ENCODE measurements at regions not wholly inside any gene's neighbourhood (a gene's known extent, or its start where the extent isn't known, plus 50 kb on each side); places are given as distances from the start of the nearest gene placed in this dataset.

GRCh38 chr10:44564361-44564760 is 179.5 kb upstream of the CXCL12 start:
- no peak overlapping the region for H3K4me2 ChIP-seq (replicated peaks; ENCODE audit: low read depth, low read length, poor library complexity, severe bottlenecking)
- WGBS (ENCODE audit: insufficient coverage) = no CpG with 5 or more reads among the region's 1 CpG
- H4K20me1 ChIP-seq (ENCODE audit: control insufficient read depth, insufficient read depth, low read length, poor library complexity, severe bottlenecking) = no peaks in the 10 kb centered on the region
- ChIA-PET CTCF (no interaction called here), POLR2A (no interaction called here)
- H3K9me3 Mint-ChIP-seq (ENCODE audit: insufficient read depth) = peaks cover 2% of the 10 kb centered on the region
- intact Hi-C loops (cut with micrococcal nuclease) = no loop called here
- no peaks in the 10 kb centered on the region for H3K36me3 ChIP-seq (replicated peaks in 1 of 2; ENCODE audit: control extremely low read depth in 1 of 2, control insufficient read depth in 1 of 2, extremely low read depth in 1 of 2, insufficient read depth in 2 of 2, low read length in 1 of 2)
- no peak overlapping the region for H3K27ac ChIP-seq (ENCODE audit: low read length in 2 of 2)
- H3K4me3 Mint-ChIP-seq = no peak overlapping the region
- no peak overlapping the region for H3K27ac Mint-ChIP-seq
- no peaks in the 10 kb centered on the region for H3K4me1 ChIP-seq (ENCODE audit: control insufficient read depth in 2 of 2, insufficient read depth in 2 of 2, low read length in 2 of 2)
- no peaks in the 10 kb centered on the region for H3K27me3 ChIP-seq (replicated peaks in 1 of 4; ENCODE audit: control extremely low read depth in 1 of 4, control insufficient read depth in 3 of 4, insufficient read depth in 4 of 4, low read length in 3 of 4)
- peaks cover 3% of the 10 kb centered on the region for H3K27me3 Mint-ChIP-seq
- no peaks in the 10 kb centered on the region for H3K4me1 Mint-ChIP-seq
- no peaks in the 10 kb centered on the region for H3K79me2 ChIP-seq (ENCODE audit: control insufficient read depth, insufficient read depth, low read length)
- H3K9ac ChIP-seq (ENCODE audit: low read length) = no peak overlapping the region
- no peak overlapping the region for H3K4me3 ChIP-seq (ENCODE audit: control extremely low read depth in 1 of 5, extremely low read depth in 1 of 5, insufficient read depth in 1 of 5, low read depth in 2 of 5, low read length in 4 of 5)
- H2AFZ ChIP-seq (ENCODE audit: insufficient read depth, low read depth, low read length, poor library complexity, severe bottlenecking) = no peak overlapping the region
- DNase-seq (no peak), ATAC-seq (ENCODE audit: low read depth) (no peak)
- H3K9me3 ChIP-seq (ENCODE audit: control extremely low read depth in 1 of 3, control insufficient read depth in 2 of 3, insufficient read depth in 1 of 3, low read length in 2 of 3) = no peaks in the 10 kb centered on the region
- TF ChIP-seq CTCF (IDR thresholded peaks at IDR 0.05) = no peak
- no peak for TF ChIP-seq EZH2 (IDR thresholded peaks at IDR 0.05; ENCODE audit: borderline replicate concordance, insufficient read depth, low read depth, low read length, poor library complexity, severe bottlenecking)

GRCh38 chr10:44564790-44565189 is 179.9 kb upstream of the CXCL12 start:
- H3K27me3 ChIP-seq (replicated peaks in 1 of 4; ENCODE audit: control extremely low read depth in 1 of 4, control insufficient read depth in 3 of 4, insufficient read depth in 4 of 4, low read length in 3 of 4) = no peaks in the 10 kb centered on the region
- ChIA-PET CTCF (no interaction called here), POLR2A (no interaction called here)
- intact Hi-C loops (cut with micrococcal nuclease) = no loop called here
- no peak for DNase-seq
- Mint-ChIP-seq H3K27ac (no peak overlapping the region), H3K4me3 (no peak overlapping the region), H3K27me3 (peaks cover 3% of the 10 kb centered on the region), H3K4me1 (no peaks in the 10 kb centered on the region), H3K9me3 (ENCODE audit: insufficient read depth) (peaks cover 2% of the 10 kb centered on the region)
- no peaks in the 10 kb centered on the region for H3K4me1 ChIP-seq (ENCODE audit: control insufficient read depth in 2 of 2, insufficient read depth in 2 of 2, low read length in 2 of 2)
- H4K20me1 ChIP-seq (ENCODE audit: control insufficient read depth, insufficient read depth, low read length, poor library complexity, severe bottlenecking) = no peaks in the 10 kb centered on the region
- H3K9ac ChIP-seq (ENCODE audit: low read length) = no peak overlapping the region
- no peak for ATAC-seq (ENCODE audit: low read depth)
- no peaks in the 10 kb centered on the region for H3K79me2 ChIP-seq (ENCODE audit: control insufficient read depth, insufficient read depth, low read length)
- 64% methylated on average over 2 of the region's 3 CpGs for WGBS (ENCODE audit: insufficient coverage)
- TF ChIP-seq EZH2 (IDR thresholded peaks at IDR 0.05; ENCODE audit: borderline replicate concordance, insufficient read depth, low read depth, low read length, poor library complexity, severe bottlenecking) (no peak), CTCF (IDR thresholded peaks at IDR 0.05) (no peak)
- H3K27ac ChIP-seq (ENCODE audit: low read length in 2 of 2) = no peak overlapping the region
- H3K9me3 ChIP-seq (ENCODE audit: control extremely low read depth in 1 of 3, control insufficient read depth in 2 of 3, insufficient read depth in 1 of 3, low read length in 2 of 3) = no peaks in the 10 kb centered on the region
- H3K4me3 ChIP-seq (ENCODE audit: control extremely low read depth in 1 of 5, extremely low read depth in 1 of 5, insufficient read depth in 1 of 5, low read depth in 2 of 5, low read length in 4 of 5) = no peak overlapping the region
- no peak overlapping the region for H2AFZ ChIP-seq (ENCODE audit: insufficient read depth, low read depth, low read length, poor library complexity, severe bottlenecking)
- H3K4me2 ChIP-seq (replicated peaks; ENCODE audit: low read depth, low read length, poor library complexity, severe bottlenecking) = no peak overlapping the region
- H3K36me3 ChIP-seq (replicated peaks in 1 of 2; ENCODE audit: control extremely low read depth in 1 of 2, control insufficient read depth in 1 of 2, extremely low read depth in 1 of 2, insufficient read depth in 2 of 2, low read length in 1 of 2) = no peaks in the 10 kb centered on the region

Measured in B cell (primary cell).